GM12878 (cell line): ENCODE measurements at regions not wholly inside any gene's neighbourhood (a gene's known extent, or its start where the extent isn't known, plus 50 kb on each side); places are given as distances from the start of the nearest gene placed in this dataset.

Experiments used
- NFYB ChIP-seq: IDR thresholded peaks from 2 replicates; pipeline ENCODE4 v1.6.1; 2011; ENCODE audit warnings: low read depth, mild to moderate bottlenecking, low read length, improper control_type of control experiment, moderate library complexity; ENCODE audit not compliant: insufficient read depth
- SUZ12 ChIP-seq: fragments of 200-600 bp; sonication (generic); IDR thresholded peaks from one replicate; pipeline ENCODE4 v1.6.1; 2018; ENCODE audit warnings: antibody characterized with exemption, mild to moderate bottlenecking; ENCODE audit not compliant: unreplicated experiment
- TCF3 ChIP-seq: IDR thresholded peaks from 2 replicates; pipeline ENCODE4 v1.6.1; 2012; ENCODE audit warnings: low read depth, mild to moderate bottlenecking, low read length, borderline replicate concordance; ENCODE audit not compliant: insufficient read depth
- TF ChIP-seq, protein P1 (sequence below): fragments of 450-650 bp; IDR thresholded peaks from 2 replicates; pipeline ENCODE4 v1.6.1; 2017; ENCODE audit warnings: mild to moderate bottlenecking, moderate library complexity
- TF ChIP-seq, protein P2 (sequence below): fragments of 450-650 bp; IDR thresholded peaks from 2 replicates; pipeline ENCODE4 v1.6.1; 2017; ENCODE audit warnings: antibody characterized with exemption, mild to moderate bottlenecking, moderate library complexity
- TF ChIP-seq, protein P3 (sequence below): IDR thresholded peaks from 2 replicates; pipeline ENCODE4 v1.6.1; 2012; ENCODE audit warnings: low read depth, low read length, improper control_type of control experiment

DNA sequence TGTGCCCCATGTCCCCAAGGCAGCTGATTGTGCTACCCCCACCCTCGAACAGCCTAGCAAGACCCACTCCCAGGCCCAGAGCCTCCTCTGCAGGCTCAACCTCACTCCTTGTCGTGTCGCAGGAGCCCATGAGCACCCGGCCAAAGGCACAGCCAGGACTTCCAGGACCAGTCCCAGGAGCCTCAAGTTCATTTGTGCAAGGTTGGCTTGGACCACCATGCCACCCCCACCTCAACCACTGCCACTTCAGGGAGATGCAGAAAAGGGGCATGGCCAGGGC lies 54.4 kb upstream of the KRTAP11-1 start (continued):
- TF ChIP-seq, protein P1, sequence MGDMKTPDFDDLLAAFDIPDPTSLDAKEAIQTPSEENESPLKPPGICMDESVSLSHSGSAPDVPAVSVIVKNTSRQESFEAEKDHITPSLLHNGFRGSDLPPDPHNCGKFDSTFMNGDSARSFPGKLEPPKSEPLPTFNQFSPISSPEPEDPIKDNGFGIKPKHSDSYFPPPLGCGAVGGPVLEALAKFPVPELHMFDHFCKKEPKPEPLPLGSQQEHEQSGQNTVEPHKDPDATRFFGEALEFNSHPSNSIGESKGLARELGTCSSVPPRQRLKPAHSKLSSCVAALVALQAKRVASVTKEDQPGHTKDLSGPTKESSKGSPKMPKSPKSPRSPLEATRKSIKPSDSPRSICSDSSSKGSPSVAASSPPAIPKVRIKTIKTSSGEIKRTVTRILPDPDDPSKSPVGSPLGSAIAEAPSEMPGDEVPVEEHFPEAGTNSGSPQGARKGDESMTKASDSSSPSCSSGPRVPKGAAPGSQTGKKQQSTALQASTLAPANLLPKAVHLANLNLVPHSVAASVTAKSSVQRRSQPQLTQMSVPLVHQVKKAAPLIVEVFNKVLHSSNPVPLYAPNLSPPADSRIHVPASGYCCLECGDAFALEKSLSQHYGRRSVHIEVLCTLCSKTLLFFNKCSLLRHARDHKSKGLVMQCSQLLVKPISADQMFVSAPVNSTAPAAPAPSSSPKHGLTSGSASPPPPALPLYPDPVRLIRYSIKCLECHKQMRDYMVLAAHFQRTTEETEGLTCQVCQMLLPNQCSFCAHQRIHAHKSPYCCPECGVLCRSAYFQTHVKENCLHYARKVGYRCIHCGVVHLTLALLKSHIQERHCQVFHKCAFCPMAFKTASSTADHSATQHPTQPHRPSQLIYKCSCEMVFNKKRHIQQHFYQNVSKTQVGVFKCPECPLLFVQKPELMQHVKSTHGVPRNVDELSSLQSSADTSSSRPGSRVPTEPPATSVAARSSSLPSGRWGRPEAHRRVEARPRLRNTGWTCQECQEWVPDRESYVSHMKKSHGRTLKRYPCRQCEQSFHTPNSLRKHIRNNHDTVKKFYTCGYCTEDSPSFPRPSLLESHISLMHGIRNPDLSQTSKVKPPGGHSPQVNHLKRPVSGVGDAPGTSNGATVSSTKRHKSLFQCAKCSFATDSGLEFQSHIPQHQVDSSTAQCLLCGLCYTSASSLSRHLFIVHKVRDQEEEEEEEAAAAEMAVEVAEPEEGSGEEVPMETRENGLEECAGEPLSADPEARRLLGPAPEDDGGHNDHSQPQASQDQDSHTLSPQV = no peak
- TF ChIP-seq NFYB (no peak), SUZ12 (no peak), TCF3 (no peak)
- TF ChIP-seq, protein P2, sequence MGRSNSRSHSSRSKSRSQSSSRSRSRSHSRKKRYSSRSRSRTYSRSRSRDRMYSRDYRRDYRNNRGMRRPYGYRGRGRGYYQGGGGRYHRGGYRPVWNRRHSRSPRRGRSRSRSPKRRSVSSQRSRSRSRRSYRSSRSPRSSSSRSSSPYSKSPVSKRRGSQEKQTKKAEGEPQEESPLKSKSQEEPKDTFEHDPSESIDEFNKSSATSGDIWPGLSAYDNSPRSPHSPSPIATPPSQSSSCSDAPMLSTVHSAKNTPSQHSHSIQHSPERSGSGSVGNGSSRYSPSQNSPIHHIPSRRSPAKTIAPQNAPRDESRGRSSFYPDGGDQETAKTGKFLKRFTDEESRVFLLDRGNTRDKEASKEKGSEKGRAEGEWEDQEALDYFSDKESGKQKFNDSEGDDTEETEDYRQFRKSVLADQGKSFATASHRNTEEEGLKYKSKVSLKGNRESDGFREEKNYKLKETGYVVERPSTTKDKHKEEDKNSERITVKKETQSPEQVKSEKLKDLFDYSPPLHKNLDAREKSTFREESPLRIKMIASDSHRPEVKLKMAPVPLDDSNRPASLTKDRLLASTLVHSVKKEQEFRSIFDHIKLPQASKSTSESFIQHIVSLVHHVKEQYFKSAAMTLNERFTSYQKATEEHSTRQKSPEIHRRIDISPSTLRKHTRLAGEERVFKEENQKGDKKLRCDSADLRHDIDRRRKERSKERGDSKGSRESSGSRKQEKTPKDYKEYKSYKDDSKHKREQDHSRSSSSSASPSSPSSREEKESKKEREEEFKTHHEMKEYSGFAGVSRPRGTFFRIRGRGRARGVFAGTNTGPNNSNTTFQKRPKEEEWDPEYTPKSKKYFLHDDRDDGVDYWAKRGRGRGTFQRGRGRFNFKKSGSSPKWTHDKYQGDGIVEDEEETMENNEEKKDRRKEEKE = no peak
- TF ChIP-seq, protein P3, sequence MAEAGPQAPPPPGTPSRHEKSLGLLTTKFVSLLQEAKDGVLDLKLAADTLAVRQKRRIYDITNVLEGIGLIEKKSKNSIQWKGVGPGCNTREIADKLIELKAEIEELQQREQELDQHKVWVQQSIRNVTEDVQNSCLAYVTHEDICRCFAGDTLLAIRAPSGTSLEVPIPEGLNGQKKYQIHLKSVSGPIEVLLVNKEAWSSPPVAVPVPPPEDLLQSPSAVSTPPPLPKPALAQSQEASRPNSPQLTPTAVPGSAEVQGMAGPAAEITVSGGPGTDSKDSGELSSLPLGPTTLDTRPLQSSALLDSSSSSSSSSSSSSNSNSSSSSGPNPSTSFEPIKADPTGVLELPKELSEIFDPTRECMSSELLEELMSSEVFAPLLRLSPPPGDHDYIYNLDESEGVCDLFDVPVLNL = no peak
